GM20000 (cell line): ENCODE measurements at regions not wholly inside any gene's neighbourhood (a gene's known extent, or its start where the extent isn't known, plus 50 kb on each side); places are given as distances from the start of the nearest gene placed in this dataset.

ENCODE experiments used
- DNase-seq: peaks from one replicate; pipeline ENCODE4 v3.0.0; 2012; ENCODE audit warnings: low spot score
- CTCF ChIP-seq: IDR thresholded peaks from 2 replicates; pipeline ENCODE4 v1.5.1; 2012; ENCODE audit warnings: mild to moderate bottlenecking, control low read depth; ENCODE audit errors: extremely low read depth, missing control alignments

- no peak for TF ChIP-seq CTCF
- DNase-seq, result no peak
These were observed 690.9 kb downstream of the GALR1 start for GRCh38 chr18:77940566-77940965.

- DNase-seq, result no peak
- TF ChIP-seq CTCF, result no peak
These were observed 694.9 kb downstream of the GALR1 start for GRCh38 chr18:77944533-77944932.

- TF ChIP-seq CTCF, result no peak
- no peak for DNase-seq
These were observed 698.9 kb downstream of the GALR1 start for GRCh38 chr18:77948567-77948966.

DNA sequence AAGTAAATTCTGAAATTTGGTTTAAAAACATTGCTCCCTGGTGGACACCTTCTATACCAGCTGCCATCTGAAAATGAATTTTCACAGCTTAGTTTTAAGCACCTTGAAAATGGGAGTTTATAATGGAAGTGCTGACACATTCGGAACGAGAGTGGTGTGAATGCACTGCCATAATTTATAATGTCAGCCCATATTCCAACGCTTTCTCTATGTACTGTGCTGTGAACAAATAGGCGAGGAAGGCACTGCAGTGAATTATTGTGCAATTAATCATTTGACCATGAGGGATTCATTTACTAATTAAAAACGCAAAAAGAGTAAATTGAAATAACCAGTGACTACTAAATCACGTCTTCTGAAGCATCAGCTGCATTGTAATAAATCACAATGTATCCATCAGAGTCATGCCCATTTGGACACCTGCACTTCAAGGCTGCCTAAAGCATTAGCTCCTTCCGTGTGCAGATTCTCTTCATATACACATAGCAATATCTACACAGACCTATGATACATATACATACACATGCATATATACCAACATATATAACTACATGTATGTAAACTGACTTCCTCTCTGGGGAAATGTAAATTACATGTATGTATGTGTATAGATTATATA, 699.8 kb downstream of the GALR1 start:
- TF ChIP-seq CTCF, result no peak
- DNase-seq, result no peak

GRCh38 chr18:77959248-77959647, 709.6 kb downstream of the GALR1 start:
- no peak for TF ChIP-seq CTCF
- no peak for DNase-seq

DNA sequence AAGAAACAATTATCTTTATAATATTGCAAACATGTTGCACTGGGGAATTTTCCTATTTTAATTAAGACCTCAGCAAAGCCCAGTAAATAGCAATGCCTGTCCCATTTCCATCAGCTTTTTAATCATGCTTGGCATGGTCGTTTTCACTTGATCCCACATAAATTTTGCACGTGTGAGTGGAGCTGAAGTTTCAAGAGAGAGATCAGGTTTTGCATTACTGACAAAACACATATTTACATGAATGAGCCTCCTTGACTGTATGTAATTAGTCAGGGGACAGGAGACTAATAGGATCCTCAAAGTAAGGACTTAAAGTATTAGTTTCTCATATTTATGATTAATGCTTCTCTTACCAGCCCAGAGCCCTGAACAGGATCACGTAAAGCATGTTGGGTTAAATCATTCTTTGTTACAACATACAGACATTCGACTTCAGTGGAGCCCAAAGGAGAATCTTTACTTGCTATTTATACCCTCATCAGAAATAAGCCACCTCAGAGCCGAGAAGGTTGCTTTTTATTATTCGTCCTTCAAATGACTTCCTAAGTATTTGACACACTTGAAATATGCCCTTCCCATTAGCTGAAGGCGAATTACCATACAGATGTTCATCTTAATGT, 711.3 kb downstream of the GALR1 start:
- DNase-seq, result no peak
- no peak for TF ChIP-seq CTCF

DNA sequence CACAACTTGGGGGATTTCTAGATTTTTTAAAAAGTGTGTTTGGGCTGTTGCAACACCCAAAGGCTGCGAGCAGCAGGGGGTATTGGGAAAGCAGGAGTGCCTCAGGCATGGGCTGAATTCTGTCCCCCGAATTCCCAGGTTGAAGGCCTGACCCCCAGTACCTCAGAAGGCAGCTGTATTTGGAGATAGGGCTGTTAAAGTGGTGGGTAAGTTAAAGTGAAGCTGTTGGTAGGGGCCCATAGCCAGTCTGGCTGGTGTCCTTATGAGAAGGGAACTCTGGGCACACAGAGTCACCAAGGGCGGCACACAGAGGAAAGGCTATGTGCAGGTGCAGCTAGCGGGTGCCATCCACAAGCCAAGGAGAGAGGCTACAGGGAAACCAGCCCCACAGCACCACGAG, 717.4 kb downstream of the GALR1 start:
- no peak for DNase-seq
- no peak for TF ChIP-seq CTCF
